ENCODE measurements at regions not wholly inside any gene's neighbourhood (a gene's known extent, or its start where the extent isn't known, plus 50 kb on each side); places are given as distances from the start of the nearest gene placed in this dataset.

GRCh38 chr1:103898576-103899345, 149.1 kb downstream of the AMY1C start:
- dilution Hi-C loops (cut with MboI; ENCODE audit: extremely low pct_ligation_motif_present, low sequenced_read_pairs) (no loop called here), intact Hi-C loops (cut with micrococcal nuclease) (no loop called here)
- peaks cover 2% of the 10 kb centered on the region for H3K9me3 ChIP-seq (replicated peaks; ENCODE audit: control insufficient read depth, insufficient read depth, low read length)
- FAIRE-seq = no peak
- H3K79me2 ChIP-seq (ENCODE audit: control insufficient read depth, insufficient read depth, low read length) = no peaks in the 10 kb centered on the region
- no peak for DNase-seq (ENCODE audit: low read depth, low spot score)
- no peaks in the 10 kb centered on the region for H3K4me1 ChIP-seq (ENCODE audit: control insufficient read depth, extremely low read depth, insufficient read depth, low read length)
- ChIA-PET POLR2A (no interaction called here), CTCF (no interaction called here)
- H3K9ac ChIP-seq (replicated peaks; ENCODE audit: extremely low read depth, insufficient read depth, low read length) = no peak overlapping the region
- no peak overlapping the region for H3K4me2 ChIP-seq (ENCODE audit: insufficient read depth, low read length)
- no peak overlapping the region for H3K4me3 ChIP-seq (replicated peaks in 1 of 3; ENCODE audit: insufficient read depth in 1 of 3, low read depth in 1 of 3, low read length in 3 of 3)
- H3K36me3 ChIP-seq (ENCODE audit: control insufficient read depth in 2 of 2, extremely low read depth in 1 of 2, insufficient read depth in 2 of 2, low read length in 2 of 2) = no peaks in the 10 kb centered on the region
- no peak overlapping the region for H2AFZ ChIP-seq (ENCODE audit: low read depth, low read length)
- H4K20me1 ChIP-seq (replicated peaks; ENCODE audit: control insufficient read depth, extremely low read depth, insufficient read depth, low read length) = no peaks in the 10 kb centered on the region
- BruUV-seq (replicated peaks) = no TSS peak
- H3K9me1 ChIP-seq (replicated peaks; ENCODE audit: control insufficient read depth, extremely low read depth, insufficient read depth, low read length) = no peaks in the 10 kb centered on the region
- no peaks in the 10 kb centered on the region for H3K27me3 ChIP-seq (ENCODE audit: control insufficient read depth in 2 of 2, insufficient read depth in 2 of 2, low read length in 2 of 2)
- H3K27ac ChIP-seq (ENCODE audit: insufficient read depth, low read depth, low read length) = no peak overlapping the region
- no peak for TF ChIP-seq FOS (IDR thresholded peaks at IDR 0.05; ENCODE audit: borderline replicate concordance, insufficient read depth, low read length)
- TF ChIP-seq POLR2AphosphoS5 (IDR thresholded peaks at IDR 0.05; ENCODE audit: insufficient read depth, low read depth, low read length) = no peak
- no peak for TF ChIP-seq EZH2 (IDR thresholded peaks at IDR 0.05; ENCODE audit: borderline replicate concordance, low read depth, low read length, severe bottlenecking)
- no peak for TF ChIP-seq POLR2A (IDR thresholded peaks at IDR 0.05; ENCODE audit: low read depth, low read length)
- no peak for TF ChIP-seq MAX (IDR thresholded peaks at IDR 0.05; ENCODE audit: insufficient read depth, insufficient read length)
- no peak for TF ChIP-seq GATA2 (IDR thresholded peaks at IDR 0.05; ENCODE audit: insufficient read depth, insufficient read length, low read depth, low read length)
- TF ChIP-seq JUN (IDR thresholded peaks at IDR 0.05; ENCODE audit: borderline replicate concordance, insufficient read depth, insufficient read length, low read depth) = no peak
- TF ChIP-seq MYC (IDR thresholded peaks at IDR 0.05; ENCODE audit: low read depth, low read length) = no peak
- no peak for TF ChIP-seq CTCF (IDR thresholded peaks at IDR 0.05; ENCODE audit: extremely low read depth in 1 of 2, insufficient read depth in 1 of 2, low read depth in 1 of 2, low read length in 2 of 2)

Measured in endothelial cell of umbilical vein (primary cell).